Stimulated activated naive B cell treated with anti-CD40 and anti-IgM and Interleukin-4, amounts not matched to agents 10 μg/mL and 1 μg/mL and 100 μg/mL, for 72 hours (primary cell): ENCODE measurements at regions not wholly inside any gene's neighbourhood (a gene's known extent, or its start where the extent isn't known, plus 50 kb on each side); places are given as distances from the start of the nearest gene placed in this dataset.

Experiments
- ATAC-seq, 2 donors: fragments of 150-1000 bp; cut with Tn5 transposase; replicated peaks; 2 replicates each; pipeline ENCODE4 v1.10.0; 2021; ENCODE audit warnings: moderate library complexity in 1 of 2
- DNase-seq: peaks from one replicate; pipeline ENCODE4 v3.0.0; 2021
- H3K27ac Mint-ChIP-seq: one replicate; pipeline ENCODE4 v1.8.0; 2022; ENCODE audit warnings: mild to moderate bottlenecking, mixed read lengths
- H3K27me3 Mint-ChIP-seq, 2 donors: one replicate each; pipeline ENCODE4 v1.8.0; 2022; ENCODE audit warnings: mixed read lengths in 2 of 2
- H3K36me3 Mint-ChIP-seq, 2 donors: one replicate each; pipeline ENCODE4 v1.8.0; 2022; ENCODE audit warnings: mixed read lengths in 2 of 2, mild to moderate bottlenecking in 1 of 2
- H3K4me1 Mint-ChIP-seq, 2 donors: one replicate each; pipeline ENCODE4 v1.8.0; 2022; ENCODE audit warnings: mixed read lengths in 2 of 2, mild to moderate bottlenecking in 1 of 2
- H3K4me3 Mint-ChIP-seq, 2 donors: one replicate each; pipeline ENCODE4 v1.8.0; 2022; ENCODE audit warnings: mild to moderate bottlenecking in 2 of 2, mixed read lengths in 2 of 2, moderate library complexity in 1 of 2
- H3K9me3 Mint-ChIP-seq, 2 donors: one replicate each; pipeline ENCODE4 v1.8.0; 2022; ENCODE audit warnings: mixed read lengths in 2 of 2, mild to moderate bottlenecking in 1 of 2

- Mint-ChIP-seq H3K27me3 (peaks cover 10 to 16% of the 10 kb centered on the region in 2 donors), H3K4me3 (no peak overlapping the region), H3K4me1 (no peaks in the 10 kb centered on the region), H3K27ac (no peak overlapping the region), H3K9me3 (no peaks in the 10 kb centered on the region), H3K36me3 (no peaks in the 10 kb centered on the region)
- ATAC-seq, result no peak
- no peak for DNase-seq
These were observed 118.8 kb upstream of the MAFB start for GRCh38 chr20:40807821-40808170.

- Mint-ChIP-seq H3K4me3 (no peak overlapping the region), H3K27me3 (peaks cover 10 to 16% of the 10 kb centered on the region in 2 donors), H3K9me3 (no peaks in the 10 kb centered on the region), H3K27ac (no peak overlapping the region), H3K4me1 (no peaks in the 10 kb centered on the region), H3K36me3 (no peaks in the 10 kb centered on the region)
- DNase-seq, result no peak
- no peak for ATAC-seq
These were observed 119.9 kb upstream of the MAFB start for GRCh38 chr20:40808936-40809335.

GRCh38 chr20:40809361-40809760 is 120.3 kb upstream of the MAFB start:
- no peak for DNase-seq
- Mint-ChIP-seq H3K36me3 (no peaks in the 10 kb centered on the region), H3K4me1 (no peaks in the 10 kb centered on the region), H3K27me3 (peaks cover 10 to 14% of the 10 kb centered on the region in 2 donors), H3K9me3 (no peaks in the 10 kb centered on the region), H3K4me3 (no peak overlapping the region), H3K27ac (no peak overlapping the region)
- ATAC-seq, result no peak

GRCh38 chr20:40810332-40811000 is 121.4 kb upstream of the MAFB start:
- H3K4me1 Mint-ChIP-seq, result no peaks in the 10 kb centered on the region
- H3K27ac Mint-ChIP-seq, result no peak overlapping the region
- H3K36me3 Mint-ChIP-seq, result no peaks in the 10 kb centered on the region
- no peaks in the 10 kb centered on the region for H3K9me3 Mint-ChIP-seq
- DNase-seq (no peak), ATAC-seq (no peak)
- peaks cover 3 to 5% of the 10 kb centered on the region in 2 donors for H3K27me3 Mint-ChIP-seq
- no peak overlapping the region for H3K4me3 Mint-ChIP-seq

GRCh38 chr20:40811004-40811403 is 122.0 kb upstream of the MAFB start:
- Mint-ChIP-seq H3K27ac (no peak overlapping the region), H3K4me1 (no peaks in the 10 kb centered on the region), H3K9me3 (no peaks in the 10 kb centered on the region), H3K4me3 (no peak overlapping the region), H3K27me3 (no peaks in the 10 kb centered on the region), H3K36me3 (no peaks in the 10 kb centered on the region)
- ATAC-seq (no peak), DNase-seq (no peak)

GRCh38 chr20:40811660-40812414 is 122.8 kb upstream of the MAFB start:
- Mint-ChIP-seq H3K9me3 (no peaks in the 10 kb centered on the region), H3K4me3 (no peak overlapping the region), H3K36me3 (no peaks in the 10 kb centered on the region), H3K27ac (no peak overlapping the region), H3K27me3 (no peaks in the 10 kb centered on the region), H3K4me1 (no peaks in the 10 kb centered on the region)
- no peak for DNase-seq
- no peak for ATAC-seq

GRCh38 chr20:40812415-40812925 is 123.4 kb upstream of the MAFB start:
- Mint-ChIP-seq H3K4me1 (no peaks in the 10 kb centered on the region), H3K27ac (no peak overlapping the region), H3K27me3 (no peaks in the 10 kb centered on the region), H3K9me3 (no peaks in the 10 kb centered on the region), H3K4me3 (no peak overlapping the region), H3K36me3 (no peaks in the 10 kb centered on the region)
- ATAC-seq, result no peak
- no peak for DNase-seq

GRCh38 chr20:40813029-40813431 is 124.0 kb upstream of the MAFB start:
- ATAC-seq (no peak), DNase-seq (no peak)
- peaks cover 0 to 2% of the 10 kb centered on the region in 2 donors for H3K27me3 Mint-ChIP-seq
- H3K9me3 Mint-ChIP-seq, result peaks cover 2% of the 10 kb centered on the region in 2 donors
- H3K4me1 Mint-ChIP-seq, result no peaks in the 10 kb centered on the region
- H3K27ac Mint-ChIP-seq, result no peak overlapping the region
- H3K36me3 Mint-ChIP-seq, result no peaks in the 10 kb centered on the region
- H3K4me3 Mint-ChIP-seq, result no peak overlapping the region

GRCh38 chr20:40813708-40814630 is 124.9 kb upstream of the MAFB start:
- DNase-seq (no peak), ATAC-seq (no peak)
- Mint-ChIP-seq H3K27ac (no peak overlapping the region), H3K27me3 (peaks cover 0 to 8% of the 10 kb centered on the region in 2 donors), H3K4me1 (no peaks in the 10 kb centered on the region), H3K36me3 (no peaks in the 10 kb centered on the region), H3K9me3 (peaks cover 9 to 10% of the 10 kb centered on the region in 2 donors), H3K4me3 (no peak overlapping the region)

GRCh38 chr20:40814631-40814960 is 125.6 kb upstream of the MAFB start:
- Mint-ChIP-seq H3K9me3 (peaks cover 9 to 10% of the 10 kb centered on the region in 2 donors), H3K4me3 (no peak overlapping the region), H3K36me3 (no peaks in the 10 kb centered on the region), H3K27ac (no peak overlapping the region), H3K4me1 (no peaks in the 10 kb centered on the region), H3K27me3 (peaks cover 0 to 8% of the 10 kb centered on the region in 2 donors)
- ATAC-seq (no peak), DNase-seq (no peak)

GRCh38 chr20:40815156-40816038 is 126.4 kb upstream of the MAFB start:
- H3K27me3 Mint-ChIP-seq, result peaks cover 0 to 11% of the 10 kb centered on the region in 2 donors
- H3K4me3 Mint-ChIP-seq, result no peak overlapping the region
- DNase-seq (no peak), ATAC-seq (no peak)
- no peaks in the 10 kb centered on the region for H3K36me3 Mint-ChIP-seq
- no peak overlapping the region for H3K27ac Mint-ChIP-seq
- peaks cover 9 to 10% of the 10 kb centered on the region in 2 donors for H3K9me3 Mint-ChIP-seq
- no peaks in the 10 kb centered on the region for H3K4me1 Mint-ChIP-seq

- DNase-seq (no peak), ATAC-seq (no peak)
- Mint-ChIP-seq H3K4me3 (no peak overlapping the region), H3K27ac (no peak overlapping the region), H3K4me1 (no peaks in the 10 kb centered on the region), H3K36me3 (no peaks in the 10 kb centered on the region), H3K27me3 (peaks cover 0 to 17% of the 10 kb centered on the region in 2 donors), H3K9me3 (peaks cover 9 to 10% of the 10 kb centered on the region in 2 donors)
These were observed 127.0 kb upstream of the MAFB start for GRCh38 chr20:40816039-40816352.

- H3K4me3 Mint-ChIP-seq, result no peak overlapping the region
- peaks cover 15 to 16% of the 10 kb centered on the region in 2 donors for H3K9me3 Mint-ChIP-seq
- ATAC-seq, result no peak
- H3K4me1 Mint-ChIP-seq, result no peaks in the 10 kb centered on the region
- H3K27ac Mint-ChIP-seq, result no peak overlapping the region
- no peak for DNase-seq
- H3K36me3 Mint-ChIP-seq, result no peaks in the 10 kb centered on the region
- peaks cover 0 to 26% of the 10 kb centered on the region in 2 donors for H3K27me3 Mint-ChIP-seq
These were observed 132.4 kb upstream of the MAFB start for GRCh38 chr20:40821429-40821828.

- ATAC-seq, result no peak
- Mint-ChIP-seq H3K27me3 (peaks cover 0 to 9% of the 10 kb centered on the region in 2 donors), H3K27ac (no peak overlapping the region), H3K36me3 (no peaks in the 10 kb centered on the region), H3K9me3 (peaks cover 5 to 7% of the 10 kb centered on the region in 2 donors), H3K4me1 (no peaks in the 10 kb centered on the region), H3K4me3 (no peak overlapping the region)
- DNase-seq, result no peak
These were observed 137.7 kb upstream of the MAFB start for GRCh38 chr20:40826699-40827098.
